ENCODE measurements at regions not wholly inside any gene's neighbourhood (a gene's known extent, or its start where the extent isn't known, plus 50 kb on each side); places are given as distances from the start of the nearest gene placed in this dataset.

- DNase-seq (ENCODE audit: low read depth, low spot score) = no peak
These were observed 268.7 kb upstream of the TBX3 start for GRCh38 chr12:114952573-114953271.

DNA sequence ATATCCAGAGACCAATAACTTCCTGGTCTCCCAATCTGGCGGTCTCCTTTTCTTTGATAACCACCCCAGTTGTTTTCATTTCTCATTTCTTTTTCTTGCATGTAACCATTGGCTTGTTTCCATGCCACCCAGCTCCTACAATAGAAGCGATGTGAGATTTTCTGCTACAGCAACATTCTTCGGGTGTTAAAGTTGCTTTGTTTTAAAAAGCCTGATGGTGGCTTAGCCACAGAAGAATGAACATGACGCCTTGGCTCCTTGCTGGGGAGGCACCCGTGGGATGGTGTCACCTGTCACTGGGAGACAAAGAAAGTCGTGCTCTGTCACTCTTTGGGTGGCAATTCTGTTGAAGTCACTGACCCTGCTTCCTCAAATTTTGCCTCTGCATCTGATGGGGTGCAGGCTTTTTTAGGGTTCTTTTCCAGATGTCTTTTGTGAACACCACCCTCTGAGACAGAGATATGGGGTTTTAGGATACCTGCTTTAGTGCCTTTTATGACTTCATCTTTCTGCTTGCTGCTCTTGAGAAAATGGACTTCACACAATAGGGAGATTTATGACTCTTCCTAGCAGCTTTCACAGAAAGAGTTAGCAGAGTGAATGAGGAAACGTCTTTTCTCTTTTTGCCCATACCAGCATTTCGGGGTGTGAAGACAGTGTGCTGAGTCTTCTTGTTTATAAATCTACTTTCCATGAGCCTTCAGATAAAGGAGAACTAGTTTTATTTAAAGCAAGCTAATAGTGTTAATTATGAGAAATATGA, 265.3 kb upstream of the TBX3 start:
- DNase-seq (ENCODE audit: low read depth, low spot score) = no peak

DNA sequence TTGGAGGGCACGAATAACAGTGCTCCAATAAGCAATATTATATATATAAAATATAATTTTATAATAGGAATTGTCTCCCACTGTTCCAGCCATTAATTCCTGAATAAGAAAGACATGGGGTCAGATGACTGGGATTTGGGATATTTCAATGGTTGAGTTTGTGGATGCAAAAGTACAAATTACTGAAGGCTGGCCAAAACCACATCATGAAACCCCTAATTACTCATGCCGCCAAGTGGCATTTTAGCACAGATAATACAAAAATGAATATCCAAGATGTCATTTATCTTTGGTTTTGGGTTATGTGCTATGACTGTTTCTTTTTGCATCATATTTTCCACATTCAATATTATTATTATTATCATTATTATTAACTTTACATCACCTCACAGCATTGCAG, 261.4 kb upstream of the TBX3 start:
- DNase-seq (ENCODE audit: low read depth, low spot score) = no peak

GRCh38 chr12:114944736-114945135, 260.8 kb upstream of the TBX3 start:
- no peak for DNase-seq (ENCODE audit: low read depth, low spot score)

- no peak for DNase-seq (ENCODE audit: low read depth, low spot score)
These were observed 259.6 kb upstream of the TBX3 start for GRCh38 chr12:114943601-114944000.

DNA sequence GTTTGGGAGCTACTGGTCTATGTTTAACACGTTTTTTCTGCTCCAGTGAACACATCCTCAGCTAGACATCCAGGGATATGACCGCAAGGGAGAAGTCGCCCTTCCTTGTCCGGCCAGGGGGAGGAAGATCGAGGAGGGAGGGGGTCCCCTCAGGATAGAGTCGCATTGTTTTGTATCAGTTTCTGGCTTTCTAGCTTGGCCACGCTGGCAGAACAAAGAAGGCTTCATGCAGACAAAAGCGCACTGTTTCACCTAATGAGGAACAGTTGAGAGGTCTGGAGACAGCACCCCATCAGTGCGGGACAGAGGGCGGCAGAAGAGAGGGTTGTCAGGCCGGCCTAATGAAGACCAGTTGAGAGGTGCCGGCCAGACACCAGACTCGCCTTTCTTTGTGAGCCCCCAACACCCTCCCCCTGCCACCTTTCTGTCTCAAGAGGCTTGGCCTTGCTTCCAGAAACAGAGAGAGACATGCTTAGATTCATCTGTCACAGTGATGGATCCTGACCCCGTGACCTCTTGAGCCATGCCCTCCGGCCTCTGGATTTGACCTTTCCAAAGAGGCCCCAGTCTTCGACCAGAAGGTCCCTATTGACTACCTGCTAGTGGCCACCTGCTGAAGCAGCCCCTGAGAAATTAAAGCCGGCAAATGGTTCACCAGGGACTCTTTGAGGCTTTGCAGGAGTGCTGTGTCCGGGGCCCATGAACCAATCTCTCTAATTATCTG, 254.7 kb upstream of the TBX3 start:
- DNase-seq (ENCODE audit: low read depth, low spot score) = peak; percentile 51

- DNase-seq (ENCODE audit: low read depth, low spot score) = no peak
These were observed 252.4 kb upstream of the TBX3 start for GRCh38 chr12:114936148-114937079.

GRCh38 chr12:114935658-114936057, 251.7 kb upstream of the TBX3 start:
- no peak for DNase-seq (ENCODE audit: low read depth, low spot score)

GRCh38 chr12:114933428-114934160, 249.6 kb upstream of the TBX3 start:
- DNase-seq (ENCODE audit: low read depth, low spot score) = peak; percentile 67

- no peak for DNase-seq (ENCODE audit: low read depth, low spot score)
These were observed 248.8 kb upstream of the TBX3 start for GRCh38 chr12:114932806-114933205.

DNA sequence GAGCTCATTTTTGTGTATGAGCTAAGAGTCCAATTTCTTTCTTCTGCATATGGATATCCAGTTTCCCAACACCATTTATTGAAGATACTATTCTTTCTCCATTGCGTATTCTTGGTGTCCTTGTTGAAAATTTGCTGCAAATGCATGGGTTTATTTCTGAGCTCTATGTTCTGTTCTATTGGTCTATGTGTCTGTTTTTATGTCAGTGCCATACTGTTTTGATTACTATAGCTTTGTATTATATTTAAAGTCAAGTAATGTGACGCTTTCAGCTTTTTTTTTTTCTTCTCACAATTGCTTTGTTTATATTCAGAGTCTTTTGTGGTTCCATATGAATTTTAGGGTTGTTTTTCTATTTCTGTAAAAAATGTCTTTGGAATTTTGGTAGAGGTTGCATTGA, 247.1 kb upstream of the TBX3 start:
- DNase-seq (ENCODE audit: low read depth, low spot score) = no peak

- no peak for DNase-seq (ENCODE audit: low read depth, low spot score)
These were observed 242.4 kb upstream of the TBX3 start for GRCh38 chr12:114926341-114926740.

DNA sequence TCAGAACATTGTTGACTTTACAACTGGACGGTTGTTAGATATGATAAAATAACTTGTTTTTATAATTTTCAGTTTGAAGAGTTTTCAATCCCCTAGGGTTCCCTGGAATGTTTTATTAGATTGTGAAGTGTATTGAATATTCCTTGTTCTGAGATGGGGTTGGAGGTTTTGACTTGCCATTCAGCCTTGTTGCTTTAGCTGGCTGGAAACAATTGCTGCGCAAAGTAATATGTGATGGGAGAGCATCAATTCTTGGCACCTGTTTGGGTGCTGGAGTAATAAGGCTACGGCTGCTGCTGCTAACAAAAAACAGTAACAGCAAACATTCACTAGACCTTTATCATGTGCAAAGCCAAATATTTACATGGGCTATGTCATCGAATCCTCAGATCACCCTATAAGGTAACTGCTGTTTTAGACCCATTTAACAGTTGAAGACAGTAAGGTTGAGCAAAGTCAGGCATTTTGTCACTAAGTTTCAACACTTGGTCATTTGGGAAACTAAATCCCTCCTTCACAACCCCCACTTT, 241.0 kb upstream of the TBX3 start:
- DNase-seq (ENCODE audit: low read depth, low spot score) = no peak

DNA sequence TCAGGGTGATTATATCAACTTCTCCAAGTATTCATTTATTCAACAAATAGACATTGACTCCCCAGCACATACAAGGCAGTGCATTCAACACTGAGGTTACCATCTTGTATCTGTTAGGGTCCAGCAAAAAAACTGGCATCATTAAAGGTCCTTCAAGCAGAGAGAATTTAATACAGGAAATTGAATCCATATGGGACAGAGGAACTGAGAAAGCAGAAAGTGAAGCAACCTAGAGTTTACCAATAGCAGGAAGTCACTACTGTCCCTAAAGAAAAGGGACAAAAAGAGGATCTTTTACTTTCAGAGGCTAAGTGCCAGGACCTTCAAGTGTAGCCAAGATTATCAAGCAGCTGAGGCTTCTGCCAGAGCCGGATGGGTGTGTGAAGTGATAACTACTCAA, 237.8 kb upstream of the TBX3 start:
- DNase-seq (ENCODE audit: low read depth, low spot score) = no peak

- DNase-seq (ENCODE audit: low read depth, low spot score) = no peak
These were observed 237.0 kb upstream of the TBX3 start for GRCh38 chr12:114920771-114921554.

DNA sequence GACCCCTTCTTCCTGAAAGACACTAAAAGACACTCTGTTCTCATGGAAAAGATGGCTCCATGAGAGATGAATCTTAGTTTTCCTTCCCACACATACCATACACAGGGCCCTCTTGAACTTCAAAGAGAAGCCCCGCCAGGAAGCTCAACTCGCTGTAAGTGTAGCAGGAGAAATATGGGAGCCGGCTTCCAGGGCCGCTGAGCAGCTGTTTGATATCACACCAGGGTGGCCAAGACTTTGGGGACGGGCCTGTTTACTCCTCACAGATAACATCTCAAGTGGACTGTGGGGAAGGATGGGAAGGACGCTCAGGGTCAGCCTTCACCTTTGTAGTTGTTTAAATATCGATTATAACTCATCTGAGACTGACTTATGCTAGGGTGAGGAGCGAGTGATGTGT, 235.5 kb upstream of the TBX3 start:
- DNase-seq (ENCODE audit: low read depth, low spot score) = no peak

DNA sequence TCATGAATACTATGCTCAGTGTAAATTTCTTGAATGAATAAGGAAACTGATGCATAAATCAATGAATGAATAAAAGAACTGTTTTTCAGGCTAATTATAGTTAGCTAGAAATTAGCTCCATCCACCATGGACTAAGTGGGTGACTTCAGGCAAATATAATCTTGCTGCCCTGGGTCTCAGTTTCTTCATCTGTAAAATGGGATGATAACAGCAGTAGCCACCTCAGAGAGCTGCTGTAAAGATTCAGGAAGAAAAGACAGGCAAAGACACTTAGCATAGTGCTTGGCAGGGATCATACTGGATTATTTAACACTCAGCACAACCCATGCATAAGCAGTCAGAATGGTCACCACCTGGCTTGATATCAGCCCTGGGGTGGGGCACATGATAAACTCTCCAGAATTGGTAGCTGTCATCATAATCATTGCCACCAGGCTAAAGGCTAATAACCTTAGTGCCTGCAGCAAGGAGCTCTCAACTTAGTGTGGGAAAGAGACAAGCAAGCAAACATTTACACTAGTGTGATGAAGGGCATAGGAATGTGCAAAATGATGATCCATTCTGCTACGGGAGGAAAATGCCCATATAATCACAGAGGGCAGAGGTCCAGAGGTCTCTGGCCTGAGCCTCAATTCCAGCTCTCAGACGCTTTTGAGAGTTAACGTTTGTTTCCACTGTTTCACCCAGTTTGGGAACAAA, 234.7 kb upstream of the TBX3 start:
- no peak for DNase-seq (ENCODE audit: low read depth, low spot score)

DNA sequence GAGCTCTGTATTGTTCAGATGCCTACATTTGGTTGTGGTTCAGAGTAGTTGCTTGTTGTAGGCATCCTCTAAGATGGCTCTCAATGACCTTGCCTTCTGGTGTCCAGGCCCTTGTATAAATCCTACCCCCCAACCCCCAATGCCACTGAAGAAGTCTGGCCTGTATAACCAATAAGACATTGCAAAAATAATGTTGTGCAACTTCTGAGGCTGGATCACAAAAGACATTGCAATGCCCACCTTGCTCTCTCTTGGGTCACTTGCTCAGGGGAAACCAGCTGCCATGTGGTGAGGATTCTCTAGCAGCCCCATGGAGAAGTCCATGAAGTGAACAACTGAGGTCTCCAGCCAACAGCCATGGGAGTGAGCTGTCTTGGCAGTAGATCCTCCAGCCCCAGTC, 234.0 kb upstream of the TBX3 start:
- DNase-seq (ENCODE audit: low read depth, low spot score) = no peak

GRCh38 chr12:114917307-114917706, 233.3 kb upstream of the TBX3 start:
- DNase-seq (ENCODE audit: low read depth, low spot score) = no peak
